Amniotic stem cell (primary cell): ENCODE measurements at regions not wholly inside any gene's neighbourhood (a gene's known extent, or its start where the extent isn't known, plus 50 kb on each side); places are given as distances from the start of the nearest gene placed in this dataset.
"Not testable (repeated sequence)": the region's sequence is repeated elsewhere in the genome, so short reads cannot be mapped to it uniquely, and the experiment has no call there.

Experiments
- DNase-seq: peaks from one replicate; lab custom pipeline; 2025; lab: John Stamatoyannopoulos, UW

DNA sequence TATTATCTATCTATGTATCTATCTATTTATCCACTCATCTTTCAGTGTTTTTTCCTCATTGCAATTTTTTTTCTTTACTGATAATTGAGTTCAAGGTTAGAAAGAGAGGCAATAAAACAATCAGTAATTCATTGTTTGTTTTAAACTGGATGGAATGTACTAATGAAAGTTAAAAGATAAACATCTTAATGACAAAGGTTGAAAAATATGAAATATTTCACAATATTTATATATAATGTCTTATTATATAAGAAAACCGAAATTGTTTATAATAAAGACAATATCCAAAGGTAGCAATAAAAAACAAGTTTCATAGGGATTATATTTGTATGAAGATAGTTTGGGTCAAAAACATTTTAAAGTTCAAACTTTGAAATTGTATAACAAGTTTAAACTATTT lies 1015.5 kb upstream of the MIR17HG start:
- no peak for DNase-seq

GRCh38 chr13:90336507-90336906 lies 1011.0 kb upstream of the MIR17HG start:
- no peak for DNase-seq

DNA sequence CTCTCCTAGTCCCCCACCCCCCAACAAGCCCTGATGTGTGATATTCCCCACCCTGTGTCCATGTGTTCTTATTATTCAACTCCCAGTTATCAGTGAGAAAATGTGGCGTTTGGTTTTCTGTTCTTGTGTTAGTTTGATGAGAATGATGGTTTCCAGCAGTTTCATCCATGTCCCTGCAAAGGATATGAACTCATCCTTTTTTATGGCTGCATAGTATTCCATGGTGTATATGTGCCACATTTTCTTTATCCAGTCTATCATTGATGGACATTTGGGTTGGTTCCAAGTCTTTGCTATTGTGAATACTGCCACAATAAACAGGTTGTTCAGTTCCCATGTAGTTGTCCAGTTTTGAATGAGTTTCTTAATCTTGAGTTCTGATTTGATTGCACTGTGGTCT lies 1006.1 kb upstream of the MIR17HG start:
- not testable (repeated sequence) for DNase-seq

- DNase-seq = not testable (repeated sequence)
These were observed 998.9 kb upstream of the MIR17HG start for GRCh38 chr13:90348477-90349136.

- no peak for DNase-seq
These were observed 994.7 kb upstream of the MIR17HG start for GRCh38 chr13:90352763-90353162.

GRCh38 chr13:90355162-90355751 lies 992.2 kb upstream of the MIR17HG start:
- no peak for DNase-seq

DNA sequence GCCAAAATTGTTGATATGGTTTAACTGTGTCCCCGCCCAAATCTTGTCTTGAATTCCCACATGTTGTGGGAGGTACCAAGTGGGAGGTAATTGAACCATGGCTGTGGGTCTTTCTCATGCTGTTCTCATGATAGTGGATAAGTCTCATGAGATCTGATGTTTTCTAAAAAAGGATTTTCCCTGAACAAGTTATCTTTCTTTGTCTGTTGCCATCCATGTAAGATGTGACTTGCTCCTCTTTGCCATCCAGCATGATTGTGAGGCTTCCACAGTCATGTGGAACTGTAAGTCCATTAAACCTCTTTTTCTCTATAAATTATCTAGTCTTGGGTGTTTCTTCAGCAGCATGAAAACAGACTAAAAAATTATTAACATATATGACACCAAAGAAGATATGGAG lies 986.7 kb upstream of the MIR17HG start:
- no peak for DNase-seq

DNA sequence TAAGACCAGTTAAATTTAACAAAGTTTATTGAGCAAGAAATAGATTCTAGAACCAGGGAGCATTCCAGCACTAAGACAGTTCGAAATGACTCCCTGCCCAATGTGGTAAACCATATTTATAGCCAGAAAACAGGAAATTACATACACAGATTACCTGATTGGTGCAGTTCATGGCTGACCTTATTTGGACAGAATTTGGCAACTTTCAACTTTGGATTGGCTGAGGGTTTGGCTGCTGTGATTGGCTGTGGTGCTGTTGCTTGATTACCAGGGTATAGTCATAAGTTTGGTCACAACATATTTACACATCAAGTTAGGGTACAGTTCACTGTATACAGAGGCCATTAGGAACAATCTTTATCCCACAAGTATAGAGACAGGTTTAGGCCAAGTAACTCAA lies 984.8 kb upstream of the MIR17HG start:
- no peak for DNase-seq

DNA sequence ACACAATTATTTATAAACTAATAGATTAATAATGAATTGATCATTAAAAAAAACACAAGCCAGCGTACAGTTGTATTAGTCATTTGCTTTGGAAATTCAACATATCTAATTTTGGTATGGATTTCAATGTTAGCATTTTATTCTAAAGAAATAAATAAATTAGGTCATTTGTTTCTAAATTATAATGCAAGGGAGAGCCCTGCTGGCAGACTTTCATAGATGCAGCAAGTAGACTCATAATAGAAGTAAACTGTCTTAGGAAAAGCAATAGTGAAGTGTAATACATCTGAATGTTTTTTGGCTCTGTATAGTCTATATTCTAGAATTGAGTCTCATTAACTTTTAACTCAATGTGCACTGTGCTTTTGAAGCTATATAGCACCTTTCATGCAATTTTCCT lies 982.4 kb upstream of the MIR17HG start:
- no peak for DNase-seq

DNA sequence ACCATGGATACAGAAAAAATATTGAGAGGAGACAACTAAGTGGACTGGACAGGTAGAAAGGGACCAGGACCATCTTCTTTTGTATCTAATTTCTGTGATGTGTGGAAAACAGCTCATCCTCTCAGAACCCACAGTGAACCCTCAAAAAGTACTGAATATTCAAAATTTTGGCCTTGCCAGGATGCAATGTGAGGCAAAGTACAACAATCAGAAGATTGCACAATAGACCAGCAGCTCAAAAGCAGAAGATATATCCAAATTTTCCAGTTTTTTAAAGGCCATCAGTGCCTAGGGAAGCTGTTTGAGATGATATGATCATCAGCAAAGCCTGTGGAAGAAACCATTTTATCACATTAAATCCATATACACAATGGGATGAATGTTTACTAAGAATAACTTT lies 973.3 kb upstream of the MIR17HG start:
- no peak for DNase-seq

GRCh38 chr13:90375851-90376250 lies 971.6 kb upstream of the MIR17HG start:
- no peak for DNase-seq

GRCh38 chr13:90382425-90382824 lies 965.1 kb upstream of the MIR17HG start:
- DNase-seq = no peak

GRCh38 chr13:90385781-90386489 lies 961.6 kb upstream of the MIR17HG start:
- no peak for DNase-seq

DNA sequence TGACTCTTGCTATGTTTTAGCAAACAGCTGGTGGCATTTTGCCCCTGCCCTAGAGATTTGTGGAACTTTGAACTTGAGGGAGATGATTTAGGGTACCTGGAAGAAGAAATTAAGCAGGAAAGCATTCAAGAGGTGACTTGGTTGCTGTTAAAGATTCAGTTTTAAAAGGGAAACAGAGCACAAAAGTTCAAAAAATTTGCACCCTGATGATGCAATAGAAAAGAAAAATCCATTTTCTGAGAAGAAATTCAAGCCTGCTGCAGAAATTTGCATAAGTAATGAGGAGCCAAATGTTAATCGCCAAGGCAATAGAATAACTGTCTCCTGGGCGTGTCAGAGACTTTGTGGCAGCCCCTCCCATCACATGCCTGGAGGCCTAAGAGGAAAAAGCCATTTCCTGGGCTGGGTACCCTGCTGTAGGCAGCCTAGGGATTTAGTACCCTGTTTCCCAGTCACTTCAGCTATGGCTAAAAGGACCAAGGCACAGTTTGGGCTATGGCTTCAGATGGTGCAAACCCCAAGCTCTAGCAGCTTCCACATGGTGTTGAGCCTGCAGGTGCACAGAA lies 958.5 kb upstream of the MIR17HG start:
- DNase-seq = no peak

GRCh38 chr13:90389537-90389936 lies 958.0 kb upstream of the MIR17HG start:
- no peak for DNase-seq

GRCh38 chr13:90393408-90393807 lies 954.1 kb upstream of the MIR17HG start:
- DNase-seq = no peak

DNA sequence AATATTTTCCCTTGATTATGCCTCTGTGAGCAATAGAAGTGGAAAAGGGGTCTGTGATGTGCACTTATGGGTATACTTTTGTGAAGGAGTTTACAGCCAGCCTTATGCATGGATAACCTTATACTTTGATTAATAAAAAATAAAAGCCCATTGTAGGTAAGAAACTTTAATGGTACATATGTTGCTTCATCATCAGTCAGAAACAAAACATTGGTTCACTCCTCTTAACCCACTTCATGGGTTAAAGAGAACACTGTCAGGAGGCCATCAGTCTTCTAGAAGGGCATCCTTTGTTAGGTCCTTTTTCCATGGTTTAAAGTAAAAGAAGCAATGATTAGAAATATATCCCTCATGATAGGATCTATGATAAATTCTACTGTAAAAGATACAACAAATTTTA lies 952.1 kb upstream of the MIR17HG start:
- DNase-seq = no peak

- no peak for DNase-seq
These were observed 951.6 kb upstream of the MIR17HG start for GRCh38 chr13:90395846-90396245.

GRCh38 chr13:90396266-90396665 lies 951.2 kb upstream of the MIR17HG start:
- no peak for DNase-seq

DNA sequence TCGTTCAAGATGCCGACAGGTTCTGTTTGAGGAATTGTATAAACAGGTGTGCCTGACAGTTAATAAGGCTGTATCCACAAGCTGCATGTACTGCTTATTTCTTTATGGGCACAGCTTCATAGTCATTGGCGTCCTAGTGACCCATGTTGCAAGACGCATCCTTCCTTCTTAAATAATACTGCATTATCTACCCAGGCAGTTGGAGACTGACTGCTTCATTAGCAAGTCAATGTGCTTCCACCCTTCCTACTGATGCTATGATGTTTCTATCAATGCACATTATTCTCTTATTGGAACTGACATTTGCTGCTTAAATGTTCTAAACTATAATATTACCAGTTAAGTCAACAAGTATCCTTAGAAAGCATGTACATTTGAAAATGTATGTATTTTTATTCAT lies 950.0 kb upstream of the MIR17HG start:
- DNase-seq = no peak

- DNase-seq = no peak
These were observed 947.1 kb upstream of the MIR17HG start for GRCh38 chr13:90400372-90400771.

DNA sequence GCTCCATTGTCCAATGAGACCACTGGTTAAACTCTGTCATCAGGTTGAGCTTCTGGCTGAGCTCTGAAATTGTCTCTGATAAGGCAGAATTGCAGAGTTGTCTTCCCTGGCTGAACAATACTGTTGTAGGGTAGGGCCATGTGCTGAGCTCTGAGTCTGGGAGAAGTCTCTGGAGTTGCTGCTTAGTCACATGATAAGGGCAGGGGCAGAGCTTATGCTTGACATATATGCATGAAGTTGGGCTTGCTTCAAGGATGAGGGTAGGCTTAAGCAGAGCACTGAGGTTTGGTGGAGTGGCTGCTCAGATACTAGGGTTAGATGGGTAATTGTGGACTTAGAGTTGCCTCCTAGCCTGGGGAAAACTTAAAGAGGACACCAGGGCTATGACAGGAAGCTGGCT lies 946.3 kb upstream of the MIR17HG start:
- no peak for DNase-seq

DNA sequence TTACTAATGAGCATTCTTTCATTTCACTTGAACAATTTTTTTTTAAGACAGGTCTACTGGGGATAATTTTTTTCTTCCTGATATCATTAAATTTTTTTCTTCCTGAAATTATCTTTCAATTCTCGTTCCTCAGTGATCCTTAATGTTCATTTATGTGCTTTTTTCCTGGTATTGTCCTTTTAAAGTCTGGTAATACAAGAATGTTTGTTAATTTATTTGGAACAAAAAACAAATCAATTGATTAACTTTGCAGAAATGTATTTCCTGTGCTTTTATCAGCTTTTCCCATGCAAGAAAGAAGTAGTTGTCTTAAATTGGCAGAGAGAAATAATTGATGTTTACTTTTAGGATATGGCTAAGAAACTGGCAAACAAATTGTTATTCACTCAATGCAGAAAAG lies 945.4 kb upstream of the MIR17HG start:
- no peak for DNase-seq
